Hepatocyte (in vitro differentiated cells): ENCODE measurements at regions not wholly inside any gene's neighbourhood (a gene's known extent, or its start where the extent isn't known, plus 50 kb on each side); places are given as distances from the start of the nearest gene placed in this dataset.

Experiments used
- DNase-seq: peaks from one replicate; pipeline ENCODE4 v3.0.0-alpha.2; 2016; ENCODE audit warnings: low spot score
- H2AFZ ChIP-seq: fragments of 200-600 bp; sonication (generic); 2 replicates; pipeline ENCODE4 v1.6.0; 2016; ENCODE audit warnings: antibody characterized with exemption, mild to moderate bottlenecking
- H3K27ac ChIP-seq: fragments of 200-600 bp; sonication (generic); 2 replicates; pipeline ENCODE4 v1.5.1; 2016; ENCODE audit warnings: mild to moderate bottlenecking
- H3K27me3 ChIP-seq: fragments of 200-600 bp; sonication (generic); 2 replicates; pipeline ENCODE4 v1.6.1; 2016
- H3K36me3 ChIP-seq: fragments of 200-600 bp; sonication (generic); replicated peaks from 2 replicates; pipeline ENCODE4 v1.5.1; 2016; ENCODE audit warnings: low read depth; ENCODE audit not compliant: insufficient read depth
- H3K4me1 ChIP-seq: fragments of 200-600 bp; sonication (generic); 2 replicates; pipeline ENCODE4 v1.5.1; 2016; ENCODE audit warnings: mild to moderate bottlenecking, moderate library complexity; ENCODE audit not compliant: insufficient read depth
- H3K4me2 ChIP-seq: fragments of 200-600 bp; sonication (generic); 2 replicates; pipeline ENCODE4 v1.6.0; 2016
- H3K4me3 ChIP-seq: fragments of 200-600 bp; sonication (generic); 2 replicates; pipeline ENCODE4 v1.5.1; 2016; ENCODE audit warnings: mild to moderate bottlenecking
- H3K79me2 ChIP-seq: fragments of 200-600 bp; sonication (generic); 2 replicates; pipeline ENCODE4 v1.6.0; 2017; ENCODE audit warnings: mild to moderate bottlenecking
- H3K9me2 ChIP-seq: fragments of 200-600 bp; sonication (generic); replicated peaks from 2 replicates; pipeline ENCODE4 v1.6.0; 2017; ENCODE audit warnings: mild to moderate bottlenecking; ENCODE audit not compliant: insufficient read depth
- H3K9me3 ChIP-seq: fragments of 200-600 bp; sonication (generic); 2 replicates; pipeline ENCODE4 v1.5.1; 2016; ENCODE audit warnings: low read depth, mild to moderate bottlenecking
- H4K20me1 ChIP-seq: fragments of 200-600 bp; sonication (generic); 2 replicates; pipeline ENCODE4 v1.6.0; 2016; ENCODE audit warnings: mild to moderate bottlenecking; ENCODE audit not compliant: insufficient read depth, poor library complexity, severe bottlenecking
- EZH2 ChIP-seq: fragments of 200-600 bp; sonication (generic); IDR thresholded peaks from 2 replicates; pipeline ENCODE4 v1.6.1; 2016; ENCODE audit warnings: antibody characterized with exemption, mild to moderate bottlenecking, borderline replicate concordance
- EZH2phosphoT487 ChIP-seq: fragments of 200-600 bp; sonication (generic); IDR thresholded peaks from one replicate; pipeline ENCODE4 v1.6.1; 2018; ENCODE audit warnings: antibody characterized with exemption, mild to moderate bottlenecking, low read depth, moderate library complexity; ENCODE audit not compliant: unreplicated experiment, severe bottlenecking
- WGBS: methylation state at CpG from one replicate; pipeline ENCODE4 v1.1.6; 2016; ENCODE audit warnings: low lambda C conversion rate; ENCODE audit errors: missing lambda C conversion rate; 5-methylcytosine and 5-hydroxymethylcytosine counted together
- TF ChIP-seq, protein P1 (sequence below): fragments of 200-600 bp; sonication (generic); IDR thresholded peaks from 2 replicates; pipeline ENCODE4 v1.5.1; 2016; ENCODE audit warnings: antibody characterized with exemption, mild to moderate bottlenecking; ENCODE audit not compliant: poor library complexity

DNA sequence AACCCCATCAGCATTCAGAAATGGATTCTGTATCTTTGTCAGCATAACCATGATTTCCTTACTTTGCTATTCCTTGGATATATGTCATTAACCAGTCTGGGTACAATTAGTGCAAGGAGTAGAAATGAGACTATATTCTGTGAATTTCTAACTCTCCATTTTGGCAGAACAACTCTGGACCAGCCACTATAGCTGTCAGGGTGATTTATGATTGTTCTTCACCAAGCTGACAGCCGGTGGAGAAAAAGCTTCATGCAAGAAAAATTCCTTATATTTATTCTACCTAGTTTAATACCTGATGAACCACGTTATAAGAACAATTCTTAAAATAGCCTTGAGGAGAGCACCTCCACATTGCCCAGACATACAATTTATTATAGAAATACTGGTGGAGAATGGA is 431.2 kb upstream of the TCF4 start:
- TF ChIP-seq, protein P1, sequence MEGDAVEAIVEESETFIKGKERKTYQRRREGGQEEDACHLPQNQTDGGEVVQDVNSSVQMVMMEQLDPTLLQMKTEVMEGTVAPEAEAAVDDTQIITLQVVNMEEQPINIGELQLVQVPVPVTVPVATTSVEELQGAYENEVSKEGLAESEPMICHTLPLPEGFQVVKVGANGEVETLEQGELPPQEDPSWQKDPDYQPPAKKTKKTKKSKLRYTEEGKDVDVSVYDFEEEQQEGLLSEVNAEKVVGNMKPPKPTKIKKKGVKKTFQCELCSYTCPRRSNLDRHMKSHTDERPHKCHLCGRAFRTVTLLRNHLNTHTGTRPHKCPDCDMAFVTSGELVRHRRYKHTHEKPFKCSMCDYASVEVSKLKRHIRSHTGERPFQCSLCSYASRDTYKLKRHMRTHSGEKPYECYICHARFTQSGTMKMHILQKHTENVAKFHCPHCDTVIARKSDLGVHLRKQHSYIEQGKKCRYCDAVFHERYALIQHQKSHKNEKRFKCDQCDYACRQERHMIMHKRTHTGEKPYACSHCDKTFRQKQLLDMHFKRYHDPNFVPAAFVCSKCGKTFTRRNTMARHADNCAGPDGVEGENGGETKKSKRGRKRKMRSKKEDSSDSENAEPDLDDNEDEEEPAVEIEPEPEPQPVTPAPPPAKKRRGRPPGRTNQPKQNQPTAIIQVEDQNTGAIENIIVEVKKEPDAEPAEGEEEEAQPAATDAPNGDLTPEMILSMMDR: no peak
- TF ChIP-seq EZH2 (no peak), EZH2phosphoT487 (no peak)
- H3K79me2 ChIP-seq: no peaks in the 10 kb centered on the region
- H3K4me2 ChIP-seq: no peak overlapping the region

GRCh38 chr18:56009411-56009810 is 421.4 kb upstream of the TCF4 start:
- H3K9me2 ChIP-seq: no peaks in the 10 kb centered on the region
- H2AFZ ChIP-seq: no peak overlapping the region
- no peak overlapping the region for H3K4me2 ChIP-seq
- no peaks in the 10 kb centered on the region for H3K79me2 ChIP-seq
- no peaks in the 10 kb centered on the region for H4K20me1 ChIP-seq
- H3K4me3 ChIP-seq: no peak overlapping the region
- DNase-seq: no peak
- H3K27ac ChIP-seq: no peak overlapping the region
- H3K4me1 ChIP-seq: no peaks in the 10 kb centered on the region
- H3K36me3 ChIP-seq: no peaks in the 10 kb centered on the region
- no peaks in the 10 kb centered on the region for H3K27me3 ChIP-seq
- TF ChIP-seq EZH2phosphoT487 (no peak), EZH2 (no peak)
- TF ChIP-seq, protein P1: no peak
- H3K9me3 ChIP-seq: no peaks in the 10 kb centered on the region
- WGBS: 52% methylated on average over 1 of the region's 1 CpG

More for the DNA sequence above, 431.2 kb upstream of the TCF4 start:
- H3K27ac ChIP-seq: no peak overlapping the region
- no peak overlapping the region for H3K4me3 ChIP-seq
- H3K27me3 ChIP-seq: no peaks in the 10 kb centered on the region
- no peak for DNase-seq
- no peaks in the 10 kb centered on the region for H3K9me2 ChIP-seq
- WGBS: 68% methylated on average over 2 of the region's 2 CpGs
- H2AFZ ChIP-seq: no peak overlapping the region
- H3K9me3 ChIP-seq: no peaks in the 10 kb centered on the region
- no peaks in the 10 kb centered on the region for H3K4me1 ChIP-seq
- H4K20me1 ChIP-seq: no peaks in the 10 kb centered on the region
- H3K36me3 ChIP-seq: no peaks in the 10 kb centered on the region

- no peaks in the 10 kb centered on the region for H3K9me2 ChIP-seq
- no peak for DNase-seq
- H2AFZ ChIP-seq: no peak overlapping the region
- H3K27ac ChIP-seq: no peak overlapping the region
- H3K4me1 ChIP-seq: peaks cover 13% of the 10 kb centered on the region
- no peaks in the 10 kb centered on the region for H4K20me1 ChIP-seq
- H3K4me2 ChIP-seq: no peak overlapping the region
- no peaks in the 10 kb centered on the region for H3K36me3 ChIP-seq
- no peak overlapping the region for H3K4me3 ChIP-seq
- WGBS: 77% methylated on average over 5 of the region's 5 CpGs
- no peaks in the 10 kb centered on the region for H3K79me2 ChIP-seq
- H3K27me3 ChIP-seq: no peaks in the 10 kb centered on the region
- TF ChIP-seq EZH2: no peak
- no peak for TF ChIP-seq EZH2phosphoT487
- TF ChIP-seq, protein P1: no peak
- H3K9me3 ChIP-seq: no peaks in the 10 kb centered on the region
These were observed 415.7 kb upstream of the TCF4 start for GRCh38 chr18:56003720-56004088.
